ENCODE measurements at regions not wholly inside any gene's neighbourhood (a gene's known extent, or its start where the extent isn't known, plus 50 kb on each side); places are given as distances from the start of the nearest gene placed in this dataset.
"Not testable (repeated sequence)": the region's sequence is repeated elsewhere in the genome, so short reads cannot be mapped to it uniquely, and the experiment has no call there.

DNA sequence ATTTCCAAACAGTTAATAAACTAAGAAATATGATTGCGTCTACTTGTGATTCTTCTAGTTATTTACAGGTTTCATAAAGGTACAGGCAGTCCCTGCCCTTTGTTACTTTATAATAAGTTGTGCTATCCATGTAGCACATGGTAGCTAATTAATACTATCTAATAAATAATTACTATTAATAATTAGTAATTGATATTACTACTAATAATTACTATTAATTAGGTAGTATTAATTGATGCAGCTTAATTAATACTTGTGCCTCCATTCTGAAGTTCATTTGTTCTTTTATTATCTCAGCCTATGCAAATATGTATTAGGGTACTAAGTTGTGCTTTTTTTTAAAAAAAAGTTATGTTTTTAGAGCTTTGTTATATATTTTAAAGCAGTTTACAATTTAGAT is 92.3 kb upstream of the TRHDE start:
- peaks cover 5% of the 10 kb centered on the region for H3K27me3 Mint-ChIP-seq (ENCODE audit: low read depth)
- no peak overlapping the region for H3K27ac Mint-ChIP-seq
- no peaks in the 10 kb centered on the region for H3K9me3 Mint-ChIP-seq
- H3K4me1 Mint-ChIP-seq: no peaks in the 10 kb centered on the region
- TF ChIP-seq CTCF (IDR thresholded peaks at IDR 0.05; ENCODE audit: unreplicated experiment): no peak
- H3K36me3 Mint-ChIP-seq: no peaks in the 10 kb centered on the region
- H3K4me3 Mint-ChIP-seq: no peak overlapping the region
- no peak for DNase-seq (ENCODE audit: low spot score in 2 of 2, unreplicated experiment in 2 of 2)

DNA sequence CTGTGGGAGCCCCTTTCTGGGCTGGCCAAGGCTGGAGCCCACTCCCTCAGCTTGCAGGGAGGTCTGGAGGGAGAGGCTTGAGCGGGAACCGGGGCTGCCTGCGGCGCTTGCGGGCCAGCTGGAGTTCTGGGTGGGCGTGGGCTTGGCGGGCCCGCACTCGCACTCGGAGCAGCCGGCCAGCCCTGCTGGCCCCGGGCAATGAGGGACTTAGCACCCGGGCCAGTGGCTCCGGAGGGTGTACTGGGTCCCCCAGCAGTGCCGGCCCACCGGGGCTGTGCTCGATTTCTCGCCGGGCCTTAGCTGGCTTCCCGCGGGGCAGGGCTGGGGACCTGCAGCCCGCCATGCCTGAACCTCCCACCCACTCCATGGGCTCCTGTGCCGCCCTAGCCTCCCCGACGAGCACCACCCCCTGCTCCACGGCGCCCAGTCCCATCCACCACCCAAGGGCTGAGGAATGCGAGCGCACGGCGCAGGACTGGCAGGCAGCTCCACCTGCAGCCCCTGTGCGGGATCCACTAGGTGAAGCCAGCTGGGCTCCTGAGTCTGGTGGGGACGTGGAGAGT is 87.1 kb upstream of the TRHDE start:
- not testable (repeated sequence) for H3K4me1 Mint-ChIP-seq; H3K4me3 Mint-ChIP-seq; DNase-seq (ENCODE audit: low spot score in 2 of 2, unreplicated experiment in 2 of 2); H3K27me3 Mint-ChIP-seq (ENCODE audit: low read depth); H3K9me3 Mint-ChIP-seq; H3K27ac Mint-ChIP-seq; H3K36me3 Mint-ChIP-seq

- Mint-ChIP-seq H3K9me3 (no peaks in the 10 kb centered on the region), H3K4me3 (no peak overlapping the region), H3K4me1 (peaks cover 4% of the 10 kb centered on the region), H3K27ac (no peak overlapping the region), H3K36me3 (no peaks in the 10 kb centered on the region), H3K27me3 (ENCODE audit: low read depth) (no peaks in the 10 kb centered on the region)
- TF ChIP-seq CTCF (IDR thresholded peaks at IDR 0.05; ENCODE audit: unreplicated experiment): no peak
- DNase-seq (ENCODE audit: low spot score in 2 of 2, unreplicated experiment in 2 of 2): no peak
Measured at GRCh38 chr12:72189266-72189665, 82.9 kb upstream of the TRHDE start.

DNA sequence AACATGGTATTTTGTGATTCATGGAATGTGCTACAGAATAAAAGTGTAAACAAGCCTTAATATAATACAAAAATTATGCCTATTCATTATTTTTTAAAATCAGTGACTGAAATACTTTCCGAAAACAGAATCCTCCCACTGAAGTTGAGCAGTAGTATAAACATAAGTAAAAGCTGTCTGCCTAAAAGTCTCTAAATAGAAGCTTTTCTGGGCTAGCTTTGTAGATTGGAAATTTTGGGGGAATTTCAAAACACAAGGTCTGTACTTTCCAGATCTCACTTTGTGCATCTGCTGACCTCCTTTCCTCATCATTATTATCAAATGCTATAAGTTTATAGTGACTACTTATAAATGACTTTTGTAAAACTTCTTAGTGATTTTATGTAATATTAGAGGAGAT is 80.4 kb upstream of the TRHDE start:
- Mint-ChIP-seq H3K27me3 (ENCODE audit: low read depth) (no peaks in the 10 kb centered on the region), H3K4me3 (no peak overlapping the region), H3K27ac (no peak overlapping the region), H3K36me3 (no peaks in the 10 kb centered on the region), H3K9me3 (peaks cover 12% of the 10 kb centered on the region), H3K4me1 (peaks cover 4% of the 10 kb centered on the region)
- TF ChIP-seq CTCF (IDR thresholded peaks at IDR 0.05; ENCODE audit: unreplicated experiment): no peak
- no peak for DNase-seq (ENCODE audit: low spot score in 2 of 2, unreplicated experiment in 2 of 2)

DNA sequence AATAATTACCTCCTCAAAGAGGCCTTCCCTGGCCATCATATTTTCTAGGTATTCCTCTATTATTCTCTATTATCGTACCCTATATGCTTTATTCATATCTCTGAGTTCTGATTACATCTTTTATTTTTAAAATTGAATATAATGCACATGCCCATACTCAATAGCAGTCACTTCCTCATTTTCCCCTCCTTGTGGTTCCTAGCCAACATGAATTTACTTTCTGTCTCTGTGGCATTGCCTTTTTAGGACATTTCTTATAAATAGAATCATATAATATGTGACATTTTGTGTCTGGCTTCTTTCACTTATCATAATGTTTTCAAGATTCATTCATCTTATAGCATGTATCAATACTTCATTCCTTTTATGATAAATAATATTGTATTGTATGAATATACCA is 74.4 kb upstream of the TRHDE start:
- Mint-ChIP-seq H3K27me3 (ENCODE audit: low read depth) (no peaks in the 10 kb centered on the region), H3K9me3 (peaks cover 16% of the 10 kb centered on the region), H3K4me1 (no peaks in the 10 kb centered on the region), H3K27ac (no peak overlapping the region), H3K36me3 (no peaks in the 10 kb centered on the region), H3K4me3 (no peak overlapping the region)
- DNase-seq (ENCODE audit: low spot score in 2 of 2, unreplicated experiment in 2 of 2): no peak
- TF ChIP-seq CTCF (IDR thresholded peaks at IDR 0.05; ENCODE audit: unreplicated experiment): no peak

GRCh38 chr12:72201457-72201856 is 70.7 kb upstream of the TRHDE start:
- no peaks in the 10 kb centered on the region for H3K4me1 Mint-ChIP-seq
- H3K27ac Mint-ChIP-seq: no peak overlapping the region
- H3K4me3 Mint-ChIP-seq: no peak overlapping the region
- DNase-seq (ENCODE audit: low spot score in 2 of 2, unreplicated experiment in 2 of 2): no peak
- no peaks in the 10 kb centered on the region for H3K27me3 Mint-ChIP-seq (ENCODE audit: low read depth)
- TF ChIP-seq CTCF (IDR thresholded peaks at IDR 0.05; ENCODE audit: unreplicated experiment): no peak
- peaks cover 8% of the 10 kb centered on the region for H3K9me3 Mint-ChIP-seq
- no peaks in the 10 kb centered on the region for H3K36me3 Mint-ChIP-seq

Data from mesothelial cell of epicardium (in vitro differentiated cells).